ENCODE measurements at regions not wholly inside any gene's neighbourhood (a gene's known extent, or its start where the extent isn't known, plus 50 kb on each side); places are given as distances from the start of the nearest gene placed in this dataset.

- no peak for DNase-seq
Observed at GRCh38 chr9:129337336-129338140, 159.5 kb upstream of the IER5L start.

- DNase-seq: no peak
Observed at GRCh38 chr9:129336601-129337331, 158.7 kb upstream of the IER5L start.

DNA sequence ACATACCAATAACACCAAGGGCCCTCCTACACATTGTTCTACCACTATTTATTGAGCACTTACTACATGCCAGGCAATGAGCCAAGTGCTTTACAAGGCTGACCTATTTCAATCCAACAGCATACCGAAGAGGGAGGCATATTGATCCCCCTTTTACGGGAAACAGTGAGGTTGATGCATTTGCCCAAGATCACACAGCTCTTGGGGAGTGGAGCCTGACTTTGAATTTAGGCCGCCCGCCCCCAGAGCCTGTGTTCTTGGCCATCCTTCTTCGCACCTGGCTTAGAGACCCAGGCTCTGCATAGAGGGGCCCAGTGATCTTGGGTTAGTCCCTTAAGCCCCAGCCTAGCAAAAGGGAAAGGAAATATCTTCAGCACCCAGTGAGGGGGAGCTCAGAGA, 158.1 kb upstream of the IER5L start:
- DNase-seq: no peak

DNA sequence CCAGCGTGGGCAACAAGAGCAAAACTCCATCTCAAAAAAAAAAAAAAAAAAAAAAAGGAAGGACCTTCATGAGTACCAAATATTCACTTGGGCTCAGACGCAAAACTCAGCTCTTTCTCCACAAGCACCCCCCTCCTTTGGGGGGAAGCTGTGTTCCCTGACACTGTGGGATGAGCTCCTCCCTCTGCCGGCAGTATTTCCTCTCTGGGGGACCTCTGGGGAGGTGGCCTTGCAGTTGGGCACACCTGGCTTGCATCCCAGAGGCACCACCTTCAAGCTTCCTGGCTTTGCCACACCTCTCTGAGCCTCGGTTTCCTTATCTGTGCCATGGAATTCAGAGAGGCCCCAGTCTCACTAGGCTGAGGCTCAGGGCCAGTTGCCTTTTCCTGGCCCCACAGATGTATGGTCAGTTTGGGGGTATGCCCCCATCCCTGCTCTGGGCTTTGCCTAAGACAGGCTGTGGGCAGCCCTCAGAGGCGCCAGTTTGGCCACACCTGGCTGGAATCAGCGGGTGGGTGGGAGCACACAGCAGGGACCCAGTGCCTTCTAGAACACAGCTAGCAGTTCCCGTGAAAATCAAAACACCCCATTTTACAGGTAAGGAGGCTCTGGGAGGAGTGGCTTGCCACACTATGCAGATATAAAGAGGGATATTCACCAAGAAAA, 157.5 kb upstream of the IER5L start:
- no peak for DNase-seq

DNA sequence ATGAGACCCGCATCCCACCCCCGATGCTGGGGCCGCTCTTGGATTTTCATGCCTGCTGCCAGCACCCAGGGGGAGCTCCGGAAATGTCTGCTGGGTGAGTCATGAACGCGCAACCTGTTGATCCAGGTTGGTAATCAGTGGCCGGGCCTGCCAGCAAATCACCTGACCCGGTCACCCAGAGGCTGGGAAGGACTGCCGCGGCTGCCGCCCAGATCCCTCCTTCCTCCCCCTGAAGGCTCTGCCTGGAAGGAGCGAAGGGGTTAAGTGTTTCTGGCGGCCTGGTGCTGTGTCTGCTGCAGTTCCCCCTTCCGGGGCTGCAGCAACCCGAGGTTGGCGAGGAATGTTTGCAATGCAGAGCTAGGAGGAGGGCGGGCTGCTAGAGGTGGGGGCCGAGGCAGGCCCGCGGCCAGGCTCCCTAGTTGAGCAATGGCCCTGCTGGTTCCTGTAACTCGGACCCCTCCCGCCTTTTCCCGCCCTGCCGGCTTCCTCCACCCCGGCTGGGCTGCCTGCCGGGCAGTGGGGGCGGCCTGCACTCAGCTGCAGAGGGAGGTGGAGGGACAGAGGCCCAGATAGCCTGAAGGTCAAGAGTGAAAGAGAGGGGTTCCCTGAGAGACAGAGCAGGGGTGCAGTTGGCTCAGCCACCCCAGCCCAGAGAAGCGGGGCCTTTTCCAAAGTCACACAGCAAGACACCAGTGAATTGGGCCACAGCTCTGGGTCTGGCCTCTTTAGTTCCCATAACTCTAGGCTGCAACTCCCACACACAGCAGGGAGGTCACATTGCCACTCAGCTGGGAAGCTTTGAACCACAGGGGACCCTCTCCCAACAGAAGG, 156.3 kb upstream of the IER5L start:
- DNase-seq: no peak

DNA sequence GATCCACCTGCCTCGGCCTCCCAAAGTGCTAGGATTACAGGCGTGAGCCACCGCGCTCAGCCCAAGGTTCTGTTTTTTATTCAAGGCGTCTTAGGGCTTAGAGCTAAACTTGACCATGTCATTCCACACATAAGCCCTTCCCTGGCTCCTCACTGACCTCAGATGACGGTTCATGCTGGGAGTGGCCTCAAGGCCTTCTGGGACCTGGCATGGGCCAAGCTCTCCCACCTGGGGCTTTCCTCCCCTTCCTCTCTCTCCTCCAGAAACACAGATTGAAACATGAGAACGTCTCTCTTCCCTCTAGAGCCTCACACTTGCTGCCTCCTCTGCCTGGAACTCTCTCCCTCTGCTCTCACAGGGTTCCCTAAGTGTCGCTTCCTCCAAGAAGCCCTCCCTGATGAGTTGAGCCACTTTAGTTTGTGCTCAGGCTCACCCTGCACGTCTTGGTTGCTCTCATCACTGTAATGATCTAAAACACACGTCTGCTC, 155.6 kb upstream of the IER5L start:
- DNase-seq: no peak

- no peak for DNase-seq
Observed at GRCh38 chr9:129332581-129332980, 154.5 kb upstream of the IER5L start.

DNA sequence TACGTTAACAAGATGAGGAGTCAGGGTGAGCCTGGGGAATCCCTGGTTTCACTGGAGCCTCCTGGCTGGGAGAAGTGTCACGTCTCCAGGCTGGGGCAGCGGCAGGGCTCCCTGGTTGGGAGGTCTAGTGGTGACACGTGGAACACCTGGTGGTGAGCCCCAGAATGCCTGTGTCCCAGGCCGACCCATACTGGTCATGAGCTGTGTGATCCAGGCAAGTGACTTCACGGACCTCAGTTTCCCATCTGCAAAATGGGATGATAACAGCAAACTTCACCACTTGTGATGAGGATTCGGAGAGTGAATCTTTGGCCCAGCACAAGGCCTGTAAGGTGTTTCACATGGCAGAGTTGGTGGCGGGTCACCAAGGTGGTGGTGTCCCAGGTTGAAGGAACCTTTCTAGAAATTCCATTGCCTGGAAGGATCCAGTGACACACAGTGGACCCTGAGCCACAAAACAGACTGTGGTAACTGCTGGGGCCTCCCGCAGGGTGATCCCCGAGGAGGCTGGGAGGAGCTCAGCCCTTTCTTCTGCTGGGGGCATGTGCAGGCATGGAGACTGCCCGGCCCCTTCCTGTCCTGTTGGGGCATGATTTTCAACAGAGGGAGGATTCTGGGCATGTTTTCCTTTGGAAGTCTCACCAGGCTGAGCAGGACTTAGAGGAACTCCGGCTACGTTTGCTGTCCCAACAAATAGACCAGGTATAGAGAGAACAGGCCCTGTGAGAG, 153.9 kb upstream of the IER5L start:
- no peak for DNase-seq

DNA sequence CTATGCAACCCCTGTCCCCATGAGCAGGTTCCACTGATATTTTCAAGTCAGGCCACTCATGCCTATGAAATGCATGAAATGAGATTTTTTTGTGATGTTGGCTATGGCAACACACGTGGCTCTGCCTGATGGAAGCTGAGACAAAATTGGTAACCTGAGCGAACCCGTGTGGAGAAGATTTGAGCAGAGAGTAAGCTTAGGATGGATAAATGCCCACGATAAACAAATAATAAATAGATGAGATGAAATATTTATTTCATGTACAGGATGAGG, 153.4 kb upstream of the IER5L start:
- no peak for DNase-seq

GRCh38 chr9:129330711-129331492, 152.8 kb upstream of the IER5L start:
- no peak for DNase-seq

- no peak for DNase-seq
Observed at GRCh38 chr9:129328355-129329042, 150.4 kb upstream of the IER5L start.

DNA sequence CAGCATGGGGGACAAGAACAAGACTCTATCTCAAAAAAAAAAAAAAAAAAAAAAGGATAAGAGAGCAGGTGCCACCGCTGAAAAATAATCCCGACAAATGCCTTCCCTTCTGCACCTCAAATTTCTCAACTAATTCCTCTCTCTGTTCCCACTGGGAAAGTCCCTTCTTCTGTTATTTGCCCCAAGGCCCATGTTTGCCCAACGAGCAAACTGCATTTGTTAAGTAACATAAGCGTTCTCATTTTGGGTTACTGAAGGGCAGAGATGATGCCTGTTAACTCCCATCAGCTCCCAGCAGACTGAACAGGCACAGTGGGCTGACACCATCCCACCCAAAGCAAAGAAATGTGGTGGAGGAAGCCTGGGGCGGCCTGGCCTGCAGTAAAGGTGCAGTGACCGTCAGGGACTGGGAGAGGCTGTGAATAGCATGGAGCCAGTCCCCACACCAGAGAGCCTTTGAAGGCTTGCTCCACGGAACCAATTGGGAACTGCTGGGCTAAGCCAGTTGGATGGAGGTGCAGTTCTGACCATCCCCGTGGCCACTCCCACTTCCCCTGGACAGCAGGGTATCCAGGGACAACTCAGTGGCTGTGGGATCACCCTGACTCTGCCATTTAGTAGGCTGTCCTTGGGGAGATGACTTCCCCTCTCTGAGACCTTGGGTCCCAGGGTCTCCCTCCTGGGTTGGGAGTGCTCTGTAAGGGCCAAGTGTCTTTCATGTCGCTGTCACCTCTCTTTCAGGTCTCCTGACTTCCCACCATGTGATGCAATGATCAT, 149.7 kb upstream of the IER5L start:
- no peak for DNase-seq

DNA sequence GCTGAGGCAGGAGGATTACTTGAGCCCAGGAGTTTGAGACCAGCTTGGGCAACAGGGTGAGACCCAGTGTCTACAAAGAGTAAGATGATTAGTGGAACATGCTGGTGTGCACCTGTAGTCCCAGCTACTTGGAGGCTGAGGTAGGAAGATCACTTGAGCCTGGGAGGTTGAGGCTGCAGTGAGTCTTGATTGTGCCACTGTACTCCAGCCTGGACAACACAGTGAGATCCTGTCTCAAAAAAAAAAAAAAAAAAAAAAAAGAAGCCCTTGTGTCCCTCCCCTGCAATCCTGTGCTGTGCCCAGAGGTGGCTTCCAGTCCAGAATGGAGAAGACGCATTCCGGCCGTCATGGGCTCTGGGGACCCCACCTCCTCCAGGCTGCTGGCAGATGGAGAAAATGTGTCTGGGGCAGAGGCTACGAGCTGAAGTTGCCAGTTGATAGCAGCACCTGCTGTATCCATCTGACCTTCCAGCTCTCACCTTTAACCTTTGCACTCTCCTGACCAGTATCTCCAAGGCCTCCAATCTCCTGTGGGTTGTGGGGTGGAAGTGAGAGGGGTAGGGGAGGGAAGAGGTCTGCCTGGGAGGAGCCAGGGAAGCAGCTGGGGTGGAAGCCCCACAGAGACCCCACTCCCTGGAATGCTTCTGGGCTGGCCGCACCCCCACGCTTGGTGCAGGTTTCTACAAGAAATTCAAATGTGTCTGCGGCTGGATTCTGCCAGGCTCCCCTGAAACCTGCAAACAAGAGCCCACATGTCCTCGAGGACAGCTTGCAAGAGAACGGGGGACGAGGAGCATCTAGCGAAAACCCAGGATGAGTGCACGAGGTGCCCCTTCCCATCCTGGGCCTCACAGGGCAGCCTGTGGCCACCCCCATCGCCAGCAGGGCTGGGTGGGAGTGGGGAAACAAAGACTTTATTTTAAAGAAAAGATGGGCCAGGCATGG, 148.3 kb upstream of the IER5L start:
- no peak for DNase-seq

- no peak for DNase-seq
Observed at GRCh38 chr9:129324808-129325502, 146.9 kb upstream of the IER5L start.

DNA sequence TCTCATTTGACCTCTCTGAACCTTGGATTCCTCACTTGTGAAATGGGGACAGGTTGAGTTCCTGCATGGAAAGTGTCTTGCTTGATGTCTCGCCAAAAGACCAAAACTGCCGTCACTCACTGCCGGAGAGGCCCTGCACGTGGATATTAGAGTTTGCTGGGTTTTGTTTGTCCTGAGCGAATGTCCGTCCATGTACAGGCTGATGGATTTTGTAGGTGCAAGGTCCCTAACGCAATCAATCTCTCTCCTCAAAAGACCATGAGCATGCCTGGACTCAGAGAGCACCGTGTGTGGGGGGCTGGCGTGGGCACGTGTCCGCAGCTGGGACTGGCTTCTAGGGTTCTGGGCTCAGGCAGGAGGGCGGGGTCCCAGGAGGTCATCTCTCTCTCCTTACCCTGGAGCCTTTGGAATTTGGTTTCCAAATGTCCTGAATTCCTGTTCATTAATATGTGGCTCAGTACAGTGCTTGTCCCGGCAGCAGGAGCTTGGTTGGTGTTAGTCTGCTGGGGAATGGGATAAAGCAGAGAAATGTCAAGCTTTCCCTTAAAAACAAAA, 146.0 kb upstream of the IER5L start:
- no peak for DNase-seq

DNA sequence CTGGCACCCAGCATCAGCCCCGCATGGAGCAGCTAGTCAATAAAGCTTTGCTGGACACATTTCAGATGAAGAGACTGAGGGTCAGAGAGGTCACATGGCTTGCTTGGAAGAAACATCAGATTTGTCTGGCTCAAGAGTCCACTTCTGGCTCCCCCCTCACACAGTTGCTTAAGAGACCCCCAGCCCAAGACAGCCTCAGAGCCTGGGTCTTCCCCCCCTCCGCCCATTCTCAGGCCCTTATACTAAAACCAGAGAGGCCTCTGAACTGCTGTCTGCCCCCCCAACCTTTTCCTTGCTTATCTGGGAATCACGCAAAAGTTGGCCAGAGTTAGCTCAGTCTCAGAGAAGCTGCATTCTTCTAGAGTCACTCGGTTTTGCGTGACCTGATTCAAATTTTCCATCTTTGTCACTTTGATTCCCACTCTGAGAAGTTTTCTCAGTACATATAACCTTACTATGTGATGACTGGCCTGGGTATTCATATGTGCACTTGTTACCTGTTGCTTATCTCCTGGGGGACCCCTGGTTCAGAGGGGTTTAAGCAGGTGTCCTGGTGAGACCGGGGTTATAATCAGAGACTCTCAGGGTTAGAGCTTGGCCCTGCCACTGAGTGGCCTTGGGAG, 145.4 kb upstream of the IER5L start:
- DNase-seq: no peak

- DNase-seq: no peak
Observed at GRCh38 chr9:129322641-129323375, 144.7 kb upstream of the IER5L start.

Measured in GDM1 (cell line).